Mesenchymal stem cell (in vitro differentiated cells and primary cell): ENCODE measurements at regions not wholly inside any gene's neighbourhood (a gene's known extent, or its start where the extent isn't known, plus 50 kb on each side); places are given as distances from the start of the nearest gene placed in this dataset.

Source experiments
- DNase-seq: peaks from one replicate; pipeline ENCODE4 v3.0.0-alpha.2; 2013
- H2AFZ ChIP-seq: one replicate; pipeline ENCODE4 v1.6.1; 2013; ENCODE audit warnings: low read depth, mild to moderate bottlenecking, control low read depth, inconsistent platforms, low read length, moderate library complexity
- H2AK5ac ChIP-seq: 2 replicates; pipeline ENCODE4 v1.6.1; 2013; ENCODE audit warnings: low read length, moderate library complexity, mild to moderate bottlenecking, inconsistent platforms; ENCODE audit not compliant: severe bottlenecking
- H2BK120ac ChIP-seq: one replicate; pipeline ENCODE4 v1.6.1; 2013; ENCODE audit warnings: low read depth, mild to moderate bottlenecking, inconsistent platforms, low read length, moderate library complexity
- H2BK12ac ChIP-seq, 2 experiments: one replicate each; pipeline ENCODE4 v1.6.1; 2013; ENCODE audit warnings: inconsistent platforms in 2 of 2, low read length in 2 of 2, mild to moderate bottlenecking in 2 of 2, moderate library complexity in 2 of 2, control low read depth in 1 of 2
- H2BK15ac ChIP-seq: one replicate; pipeline ENCODE4 v1.6.1; 2013; ENCODE audit warnings: mild to moderate bottlenecking, low read depth, inconsistent platforms; ENCODE audit not compliant: poor library complexity, severe bottlenecking
- H2BK5ac ChIP-seq: 2 replicates; pipeline ENCODE4 v1.6.1; 2013; ENCODE audit warnings: low read depth, mild to moderate bottlenecking, low read length, control low read depth, inconsistent platforms; ENCODE audit not compliant: poor library complexity, severe bottlenecking
- H3K14ac ChIP-seq, 2 experiments: one replicate each; pipeline ENCODE4 v1.6.1; 2013; ENCODE audit warnings: inconsistent platforms in 2 of 2, low read length in 2 of 2, control low read depth in 1 of 2, mild to moderate bottlenecking in 1 of 2, moderate library complexity in 1 of 2
- H3K18ac ChIP-seq, 2 experiments: one replicate each; pipeline ENCODE4 v1.6.1; 2013; ENCODE audit warnings: inconsistent platforms in 2 of 2, low read length in 2 of 2, control low read depth in 1 of 2, low read depth in 1 of 2, mild to moderate bottlenecking in 1 of 2
- H3K23ac ChIP-seq, 2 experiments: one replicate each; pipeline ENCODE4 v1.6.1; 2013; ENCODE audit warnings: inconsistent platforms in 2 of 2, low read length in 2 of 2, mild to moderate bottlenecking in 2 of 2, moderate library complexity in 2 of 2, control low read depth in 1 of 2
- H3K27ac ChIP-seq: 2 replicates; pipeline ENCODE4 v1.5.1; 2013; ENCODE audit warnings: mild to moderate bottlenecking, moderate library complexity, low read length, control low read depth, inconsistent platforms; ENCODE audit not compliant: poor library complexity, severe bottlenecking
- H3K27me3 ChIP-seq, 2 experiments: 2 replicates each; pipeline versions ENCODE4 v1.6.1 to v1.7.0; 2013; ENCODE audit warnings: low read length in 2 of 2, mild to moderate bottlenecking in 2 of 2, moderate library complexity in 2 of 2, control low read depth in 1 of 2, inconsistent platforms in 1 of 2; ENCODE audit not compliant: control insufficient read depth in 1 of 2, insufficient read depth in 1 of 2
- H3K36me3 ChIP-seq, 2 experiments: 2 replicates each; pipeline versions ENCODE4 v1.6.1 to v1.7.0; 2013; ENCODE audit warnings: low read length in 2 of 2, control low read depth in 1 of 2, inconsistent platforms in 1 of 2, low read depth in 1 of 2, mild to moderate bottlenecking in 1 of 2; ENCODE audit not compliant: insufficient read depth in 2 of 2, control insufficient read depth in 1 of 2
- H3K4ac ChIP-seq, 2 experiments: one replicate each; pipeline ENCODE4 v1.6.1; 2013; ENCODE audit warnings: inconsistent platforms in 2 of 2, low read length in 2 of 2, mild to moderate bottlenecking in 2 of 2, moderate library complexity in 2 of 2, control low read depth in 1 of 2, low read depth in 1 of 2
- H3K4me1 ChIP-seq: 2 replicates; pipeline ENCODE4 v1.6.1; 2013; ENCODE audit warnings: low read depth, low read length, control low read depth; ENCODE audit not compliant: control insufficient read depth, insufficient read depth
- H3K4me2 ChIP-seq: 2 replicates; pipeline ENCODE4 v1.6.1; 2013; ENCODE audit warnings: low read length, mild to moderate bottlenecking, inconsistent platforms; ENCODE audit not compliant: poor library complexity, severe bottlenecking
- H3K4me3 ChIP-seq, 2 experiments: 2 replicates each; pipeline versions ENCODE4 v1.5.1 to v1.7.0; 2013; ENCODE audit warnings: low read length in 2 of 2, mild to moderate bottlenecking in 2 of 2, control low read depth in 1 of 2, low read depth in 1 of 2; ENCODE audit not compliant: insufficient read depth in 1 of 2
- H3K79me1 ChIP-seq: replicated peaks from 2 replicates; pipeline ENCODE4 v1.6.1; 2013; ENCODE audit warnings: mild to moderate bottlenecking, control low read depth, low read length, inconsistent platforms; ENCODE audit not compliant: poor library complexity, severe bottlenecking
- H3K9ac ChIP-seq: 2 replicates; pipeline ENCODE4 v1.7.0; 2013; ENCODE audit warnings: mild to moderate bottlenecking, low read length, moderate library complexity
- H3K9me3 ChIP-seq: 2 replicates; pipeline ENCODE4 v1.7.0; 2013; ENCODE audit warnings: mild to moderate bottlenecking, low read length; ENCODE audit not compliant: control insufficient read depth
- H4K8ac ChIP-seq: one replicate; pipeline ENCODE4 v1.6.1; 2013; ENCODE audit warnings: inconsistent platforms, mild to moderate bottlenecking, low read length, moderate library complexity
- H4K91ac ChIP-seq: one replicate; pipeline ENCODE4 v1.6.1; 2013; ENCODE audit warnings: mild to moderate bottlenecking, low read length, inconsistent platforms
- WGBS: methylation state at CpG from one replicate; pipeline ENCODE4 v1.1.7; 2013; ENCODE audit warnings: mixed read lengths; 5-methylcytosine and 5-hydroxymethylcytosine counted together

DNA sequence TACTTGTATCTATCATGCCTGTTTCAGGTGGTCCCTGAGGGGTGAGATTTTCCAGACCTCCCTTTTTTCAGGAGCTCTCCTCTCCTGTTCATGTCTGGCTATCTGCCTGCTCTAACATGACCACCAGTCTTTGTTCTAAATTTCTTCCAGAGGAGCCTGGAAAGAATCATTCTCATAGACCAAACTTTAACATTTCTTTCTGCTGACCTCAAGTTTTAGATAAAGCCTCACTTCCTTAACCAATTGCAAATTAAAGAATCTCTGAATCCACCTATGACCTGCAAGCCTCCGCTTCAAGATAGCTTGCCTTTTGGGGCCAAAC is 97.6 kb downstream of the TEX51 start:
- Histone ChIP-seq H2AFZ (no peak overlapping the region), H3K4me2 (no peak overlapping the region), H3K9ac (no peak overlapping the region), H2BK15ac (no peak overlapping the region), H3K14ac (no peak overlapping the region), H3K4ac (no peak overlapping the region), H3K9me3 (no peaks in the 10 kb centered on the region), H3K27ac (no peak overlapping the region), H2BK120ac (no peak overlapping the region), H3K27me3 (peaks cover 0 to 8% of the 10 kb centered on the region in 2 experiments), H3K79me1 (no peaks in the 10 kb centered on the region), H4K8ac (no peak overlapping the region), H3K18ac (no peak overlapping the region), H3K23ac (no peak overlapping the region), H3K4me3 (no peak overlapping the region), H3K4me1 (peaks cover 5% of the 10 kb centered on the region), H2BK12ac (no peak overlapping the region), H3K36me3 (no peaks in the 10 kb centered on the region), H2AK5ac (no peak overlapping the region), H4K91ac (no peak overlapping the region), H2BK5ac (no peak overlapping the region)
- 85% methylated on average over 1 of the region's 1 CpG for WGBS
- DNase-seq, result no peak
